Astrocyte (in vitro differentiated cells and primary cell): ENCODE measurements at regions not wholly inside any gene's neighbourhood (a gene's known extent, or its start where the extent isn't known, plus 50 kb on each side); places are given as distances from the start of the nearest gene placed in this dataset.

Source experiments
- DNase-seq: peaks from one replicate; pipeline ENCODE4 v3.0.0-alpha.2; 2010; ENCODE audit warnings: low read depth
- FAIRE-seq: peaks from 2 replicates; lab custom pipeline; 2011; peaks lifted over from hg19 to GRCh38; lab: Jason Lieb, UNC
- H2AFZ ChIP-seq: 2 replicates; pipeline ENCODE4 v1.6.0; 2012; ENCODE audit warnings: low read depth, low read length, inconsistent platforms
- H3K27ac ChIP-seq: 2 replicates; pipeline ENCODE4 v1.5.1; 2011; ENCODE audit warnings: low read depth, low read length, inconsistent platforms
- H3K27me3 ChIP-seq: 2 replicates; pipeline ENCODE4 v1.6.0; 2011; ENCODE audit warnings: low read length, inconsistent platforms; ENCODE audit not compliant: insufficient read depth
- H3K36me3 ChIP-seq: 2 replicates; pipeline ENCODE4 v1.5.1; 2011; ENCODE audit warnings: low read length, inconsistent platforms; ENCODE audit not compliant: insufficient read depth
- H3K4me1 ChIP-seq: 2 replicates; pipeline ENCODE4 v1.5.1; 2011; ENCODE audit warnings: low read length, inconsistent platforms; ENCODE audit not compliant: insufficient read depth
- H3K4me2 ChIP-seq: 2 replicates; pipeline ENCODE4 v1.6.0; 2012; ENCODE audit warnings: low read length, inconsistent platforms
- H3K4me3 ChIP-seq: 2 replicates; pipeline ENCODE4 v1.5.1; 2011; ENCODE audit warnings: low read depth, mild to moderate bottlenecking, low read length, inconsistent platforms; ENCODE audit not compliant: insufficient read depth
- H3K79me2 ChIP-seq: 2 replicates; pipeline ENCODE4 v1.6.0; 2012; ENCODE audit warnings: mild to moderate bottlenecking, low read length, inconsistent platforms; ENCODE audit not compliant: insufficient read depth
- H3K9ac ChIP-seq: 2 replicates; pipeline ENCODE4 v1.6.0; 2012; ENCODE audit warnings: mild to moderate bottlenecking, low read length, inconsistent platforms
- H3K9me3 ChIP-seq: 2 replicates; pipeline ENCODE4 v1.5.1; 2012; ENCODE audit warnings: low read depth, mild to moderate bottlenecking, low read length, inconsistent platforms; ENCODE audit not compliant: insufficient read depth
- H4K20me1 ChIP-seq: 2 replicates; pipeline ENCODE4 v1.6.0; 2012; ENCODE audit warnings: low read length, inconsistent platforms; ENCODE audit not compliant: insufficient read depth
- H3K27ac Mint-ChIP-seq: one replicate; pipeline ENCODE4 v1.8.0; 2021; ENCODE audit warnings: mild to moderate bottlenecking, mixed read lengths; ENCODE audit not compliant: unreplicated experiment
- H3K27me3 Mint-ChIP-seq: one replicate; pipeline ENCODE4 v1.8.0; 2021; ENCODE audit warnings: low read depth, mixed read lengths; ENCODE audit not compliant: unreplicated experiment
- H3K36me3 Mint-ChIP-seq: one replicate; pipeline ENCODE4 v1.8.0; 2021; ENCODE audit warnings: low read depth, mixed read lengths; ENCODE audit not compliant: unreplicated experiment
- H3K4me1 Mint-ChIP-seq: one replicate; pipeline ENCODE4 v1.8.0; 2021; ENCODE audit warnings: low read depth, mixed read lengths; ENCODE audit not compliant: unreplicated experiment
- H3K4me3 Mint-ChIP-seq: one replicate; pipeline ENCODE4 v1.8.0; 2021; ENCODE audit warnings: mild to moderate bottlenecking, moderate library complexity, mixed read lengths; ENCODE audit not compliant: unreplicated experiment
- H3K9me3 Mint-ChIP-seq: one replicate; pipeline ENCODE4 v1.8.0; 2021; ENCODE audit warnings: mild to moderate bottlenecking, mixed read lengths; ENCODE audit not compliant: unreplicated experiment
- CTCF ChIP-seq: IDR thresholded peaks from 2 replicates; pipeline ENCODE4 v1.5.1; 2011; ENCODE audit warnings: low read depth, mild to moderate bottlenecking, inconsistent platforms, low read length, moderate library complexity; ENCODE audit not compliant: insufficient read depth
- EZH2 ChIP-seq: IDR thresholded peaks from 2 replicates; pipeline ENCODE4 v1.6.1; 2012; ENCODE audit warnings: mild to moderate bottlenecking, low read length, inconsistent platforms; ENCODE audit not compliant: insufficient read depth

GRCh38 chr3:190224863-190225692 is 97.2 kb downstream of the CLDN1 start:
- Mint-ChIP-seq H3K36me3 (no peaks in the 10 kb centered on the region), H3K4me1 (peaks cover 5% of the 10 kb centered on the region), H3K9me3 (peaks cover 5% of the 10 kb centered on the region), H3K27ac (peak overlapping the region; percentile 8), H3K27me3 (no peaks in the 10 kb centered on the region), H3K4me3 (no peak overlapping the region)
- FAIRE-seq (no peak), DNase-seq (peak; percentile 4)
- no peak overlapping the region for H2AFZ ChIP-seq
- TF ChIP-seq CTCF (peak; percentile 54), EZH2 (no peak)
- H3K9me3 ChIP-seq: no peaks in the 10 kb centered on the region
- no peaks in the 10 kb centered on the region for H3K27me3 ChIP-seq
- H3K9ac ChIP-seq: no peak overlapping the region
- no peak overlapping the region for H3K4me2 ChIP-seq
- H3K79me2 ChIP-seq: no peaks in the 10 kb centered on the region
- no peak overlapping the region for H3K4me3 ChIP-seq
- no peaks in the 10 kb centered on the region for H4K20me1 ChIP-seq
- no peak overlapping the region for H3K27ac ChIP-seq
- H3K4me1 ChIP-seq: peaks cover 4% of the 10 kb centered on the region
- no peaks in the 10 kb centered on the region for H3K36me3 ChIP-seq

GRCh38 chr3:190224456-190224855 is 97.8 kb downstream of the CLDN1 start:
- H3K9ac ChIP-seq: no peak overlapping the region
- H3K79me2 ChIP-seq: no peaks in the 10 kb centered on the region
- H4K20me1 ChIP-seq: no peaks in the 10 kb centered on the region
- no peaks in the 10 kb centered on the region for H3K27me3 ChIP-seq
- no peak overlapping the region for H3K4me3 ChIP-seq
- Mint-ChIP-seq H3K27ac (no peak overlapping the region), H3K9me3 (peaks cover 5% of the 10 kb centered on the region), H3K4me1 (peaks cover 1% of the 10 kb centered on the region), H3K36me3 (no peaks in the 10 kb centered on the region), H3K4me3 (no peak overlapping the region), H3K27me3 (no peaks in the 10 kb centered on the region)
- no peak overlapping the region for H2AFZ ChIP-seq
- TF ChIP-seq CTCF (no peak), EZH2 (no peak)
- no peaks in the 10 kb centered on the region for H3K36me3 ChIP-seq
- FAIRE-seq (no peak), DNase-seq (peak; percentile 3)
- H3K9me3 ChIP-seq: no peaks in the 10 kb centered on the region
- no peak overlapping the region for H3K4me2 ChIP-seq
- H3K27ac ChIP-seq: no peak overlapping the region
- H3K4me1 ChIP-seq: no peaks in the 10 kb centered on the region

- no peaks in the 10 kb centered on the region for H3K4me1 ChIP-seq
- H3K79me2 ChIP-seq: no peaks in the 10 kb centered on the region
- H2AFZ ChIP-seq: no peak overlapping the region
- DNase-seq (no peak), FAIRE-seq (no peak)
- no peak overlapping the region for H3K4me2 ChIP-seq
- TF ChIP-seq EZH2 (no peak), CTCF (no peak)
- Mint-ChIP-seq H3K27me3 (no peaks in the 10 kb centered on the region), H3K4me3 (no peak overlapping the region), H3K36me3 (no peaks in the 10 kb centered on the region), H3K27ac (no peak overlapping the region), H3K9me3 (peaks cover 5% of the 10 kb centered on the region), H3K4me1 (no peaks in the 10 kb centered on the region)
- no peak overlapping the region for H3K27ac ChIP-seq
- no peaks in the 10 kb centered on the region for H4K20me1 ChIP-seq
- no peaks in the 10 kb centered on the region for H3K27me3 ChIP-seq
- H3K9me3 ChIP-seq: no peaks in the 10 kb centered on the region
- H3K9ac ChIP-seq: no peak overlapping the region
- H3K36me3 ChIP-seq: no peaks in the 10 kb centered on the region
- no peak overlapping the region for H3K4me3 ChIP-seq
Measured at GRCh38 chr3:190222916-190223315, 99.3 kb downstream of the CLDN1 start.
